GM12873 (cell line): ENCODE measurements at regions not wholly inside any gene's neighbourhood (a gene's known extent, or its start where the extent isn't known, plus 50 kb on each side); places are given as distances from the start of the nearest gene placed in this dataset.

ENCODE experiments used
- CTCF ChIP-seq: IDR thresholded peaks from 2 replicates; pipeline ENCODE4 v1.5.1; 2012; ENCODE audit warnings: low read depth, mild to moderate bottlenecking, moderate library complexity, low read length, control low read depth; ENCODE audit not compliant: insufficient read depth; ENCODE audit errors: missing control alignments

- no peak for TF ChIP-seq CTCF
Observed at GRCh38 chr12:85559536-85559935, 276.7 kb downstream of the RASSF9 start.

GRCh38 chr12:85562765-85563164 lies 273.4 kb downstream of the RASSF9 start:
- no peak for TF ChIP-seq CTCF

- no peak for TF ChIP-seq CTCF
Observed at GRCh38 chr12:85564786-85565185, 271.4 kb downstream of the RASSF9 start.

GRCh38 chr12:85568395-85569103 lies 267.7 kb downstream of the RASSF9 start:
- no peak for TF ChIP-seq CTCF

GRCh38 chr12:85569261-85569660 lies 266.9 kb downstream of the RASSF9 start:
- TF ChIP-seq CTCF: no peak

GRCh38 chr12:85572956-85573355 lies 263.3 kb downstream of the RASSF9 start:
- TF ChIP-seq CTCF: no peak

GRCh38 chr12:85573635-85574214 lies 262.5 kb downstream of the RASSF9 start:
- TF ChIP-seq CTCF: no peak
